ENCODE measurements at regions not wholly inside any gene's neighbourhood (a gene's known extent, or its start where the extent isn't known, plus 50 kb on each side); places are given as distances from the start of the nearest gene placed in this dataset.
A peak's percentile ranks its signal among the peaks of the same experiment; 100 is the strongest.

GRCh38 chr5:124606543-124606942 is 139.9 kb downstream of the ZNF608 start:
- H3K9me3 ChIP-seq (ENCODE audit: control insufficient read depth, low read length): no peaks in the 10 kb centered on the region
- no peak overlapping the region for H3K9ac ChIP-seq (ENCODE audit: low read length)
- H3K4me3 ChIP-seq (ENCODE audit: low read length): no peak overlapping the region
- H3K36me3 ChIP-seq (ENCODE audit: control insufficient read depth, insufficient read depth, low read length): no peaks in the 10 kb centered on the region
- no peaks in the 10 kb centered on the region for H3K4me1 ChIP-seq (ENCODE audit: control insufficient read depth, insufficient read depth, low read length)
- no peaks in the 10 kb centered on the region for H3K27me3 ChIP-seq (ENCODE audit: control insufficient read depth, insufficient read depth, low read length)

- Histone ChIP-seq H3K9ac (ENCODE audit: low read length) (no peak overlapping the region), H3K9me3 (ENCODE audit: control insufficient read depth, low read length) (no peaks in the 10 kb centered on the region), H3K4me3 (ENCODE audit: low read length) (no peak overlapping the region), H3K4me1 (ENCODE audit: control insufficient read depth, insufficient read depth, low read length) (no peaks in the 10 kb centered on the region), H3K36me3 (ENCODE audit: control insufficient read depth, insufficient read depth, low read length) (no peaks in the 10 kb centered on the region), H3K27me3 (ENCODE audit: control insufficient read depth, insufficient read depth, low read length) (no peaks in the 10 kb centered on the region)
Observed at GRCh38 chr5:124606093-124606492, 140.3 kb downstream of the ZNF608 start.

- no peaks in the 10 kb centered on the region for H3K9me3 ChIP-seq (ENCODE audit: control insufficient read depth, low read length)
- H3K9ac ChIP-seq (ENCODE audit: low read length): no peak overlapping the region
- no peaks in the 10 kb centered on the region for H3K4me1 ChIP-seq (ENCODE audit: control insufficient read depth, insufficient read depth, low read length)
- no peak overlapping the region for H3K4me3 ChIP-seq (ENCODE audit: low read length)
- no peaks in the 10 kb centered on the region for H3K36me3 ChIP-seq (ENCODE audit: control insufficient read depth, insufficient read depth, low read length)
- H3K27me3 ChIP-seq (ENCODE audit: control insufficient read depth, insufficient read depth, low read length): no peaks in the 10 kb centered on the region
Observed at GRCh38 chr5:124605541-124605940, 140.9 kb downstream of the ZNF608 start.

- Histone ChIP-seq H3K9me3 (ENCODE audit: control insufficient read depth, low read length) (no peaks in the 10 kb centered on the region), H3K27me3 (ENCODE audit: control insufficient read depth, insufficient read depth, low read length) (no peaks in the 10 kb centered on the region), H3K4me1 (ENCODE audit: control insufficient read depth, insufficient read depth, low read length) (peaks cover 6% of the 10 kb centered on the region), H3K36me3 (ENCODE audit: control insufficient read depth, insufficient read depth, low read length) (no peaks in the 10 kb centered on the region), H3K4me3 (ENCODE audit: low read length) (no peak overlapping the region), H3K9ac (ENCODE audit: low read length) (no peak overlapping the region)
Observed at GRCh38 chr5:124604419-124604818, 142.0 kb downstream of the ZNF608 start.

GRCh38 chr5:124602925-124603650 is 143.4 kb downstream of the ZNF608 start:
- no peak overlapping the region for H3K4me3 ChIP-seq (ENCODE audit: low read length)
- H3K9ac ChIP-seq (ENCODE audit: low read length): no peak overlapping the region
- H3K4me1 ChIP-seq (ENCODE audit: control insufficient read depth, insufficient read depth, low read length): peaks cover 6% of the 10 kb centered on the region
- H3K27me3 ChIP-seq (ENCODE audit: control insufficient read depth, insufficient read depth, low read length): no peaks in the 10 kb centered on the region
- H3K36me3 ChIP-seq (ENCODE audit: control insufficient read depth, insufficient read depth, low read length): no peaks in the 10 kb centered on the region
- no peaks in the 10 kb centered on the region for H3K9me3 ChIP-seq (ENCODE audit: control insufficient read depth, low read length)

- peaks cover 13% of the 10 kb centered on the region for H3K4me1 ChIP-seq (ENCODE audit: control insufficient read depth, insufficient read depth, low read length)
- H3K4me3 ChIP-seq (ENCODE audit: low read length): no peak overlapping the region
- no peaks in the 10 kb centered on the region for H3K9me3 ChIP-seq (ENCODE audit: control insufficient read depth, low read length)
- no peaks in the 10 kb centered on the region for H3K27me3 ChIP-seq (ENCODE audit: control insufficient read depth, insufficient read depth, low read length)
- no peak overlapping the region for H3K9ac ChIP-seq (ENCODE audit: low read length)
- no peaks in the 10 kb centered on the region for H3K36me3 ChIP-seq (ENCODE audit: control insufficient read depth, insufficient read depth, low read length)
Observed at GRCh38 chr5:124599028-124599973, 147.1 kb downstream of the ZNF608 start.

- Histone ChIP-seq H3K9me3 (ENCODE audit: control insufficient read depth, low read length) (no peaks in the 10 kb centered on the region), H3K9ac (ENCODE audit: low read length) (no peak overlapping the region), H3K27me3 (ENCODE audit: control insufficient read depth, insufficient read depth, low read length) (no peaks in the 10 kb centered on the region)
Observed at GRCh38 chr5:124596595-124597421, 149.6 kb downstream of the ZNF608 start.

GRCh38 chr5:124593952-124594351 is 152.5 kb downstream of the ZNF608 start:
- peaks cover 6% of the 10 kb centered on the region for H3K4me1 ChIP-seq (ENCODE audit: control insufficient read depth, insufficient read depth, low read length)
- no peaks in the 10 kb centered on the region for H3K9me3 ChIP-seq (ENCODE audit: control insufficient read depth, low read length)
- no peaks in the 10 kb centered on the region for H3K27me3 ChIP-seq (ENCODE audit: control insufficient read depth, insufficient read depth, low read length)
- H3K36me3 ChIP-seq (ENCODE audit: control insufficient read depth, insufficient read depth, low read length): no peaks in the 10 kb centered on the region
- H3K4me3 ChIP-seq (ENCODE audit: low read length): no peak overlapping the region
- H3K9ac ChIP-seq (ENCODE audit: low read length): no peak overlapping the region

More at GRCh38 chr5:124596595-124597421, 149.6 kb downstream of the ZNF608 start:
- H3K4me1 ChIP-seq (ENCODE audit: control insufficient read depth, insufficient read depth, low read length): peaks cover 13% of the 10 kb centered on the region
- H3K36me3 ChIP-seq (ENCODE audit: control insufficient read depth, insufficient read depth, low read length): no peaks in the 10 kb centered on the region
- H3K4me3 ChIP-seq (ENCODE audit: low read length): peak overlapping the region; percentile 10

GRCh38 chr5:124592891-124593290 is 153.5 kb downstream of the ZNF608 start:
- Histone ChIP-seq H3K27me3 (ENCODE audit: control insufficient read depth, insufficient read depth, low read length) (no peaks in the 10 kb centered on the region), H3K36me3 (ENCODE audit: control insufficient read depth, insufficient read depth, low read length) (no peaks in the 10 kb centered on the region), H3K4me3 (ENCODE audit: low read length) (no peak overlapping the region), H3K9me3 (ENCODE audit: control insufficient read depth, low read length) (no peaks in the 10 kb centered on the region), H3K9ac (ENCODE audit: low read length) (no peak overlapping the region), H3K4me1 (ENCODE audit: control insufficient read depth, insufficient read depth, low read length) (peaks cover 6% of the 10 kb centered on the region)

GRCh38 chr5:124591583-124591982 is 154.9 kb downstream of the ZNF608 start:
- no peak overlapping the region for H3K9ac ChIP-seq (ENCODE audit: low read length)
- H3K4me1 ChIP-seq (ENCODE audit: control insufficient read depth, insufficient read depth, low read length): peaks cover under 1% of the 10 kb centered on the region
- H3K27me3 ChIP-seq (ENCODE audit: control insufficient read depth, insufficient read depth, low read length): no peaks in the 10 kb centered on the region
- H3K9me3 ChIP-seq (ENCODE audit: control insufficient read depth, low read length): no peaks in the 10 kb centered on the region
- no peaks in the 10 kb centered on the region for H3K36me3 ChIP-seq (ENCODE audit: control insufficient read depth, insufficient read depth, low read length)
- no peak overlapping the region for H3K4me3 ChIP-seq (ENCODE audit: low read length)

- H3K36me3 ChIP-seq (ENCODE audit: control insufficient read depth, insufficient read depth, low read length): no peaks in the 10 kb centered on the region
- H3K9ac ChIP-seq (ENCODE audit: low read length): no peak overlapping the region
- H3K9me3 ChIP-seq (ENCODE audit: control insufficient read depth, low read length): no peaks in the 10 kb centered on the region
- no peaks in the 10 kb centered on the region for H3K27me3 ChIP-seq (ENCODE audit: control insufficient read depth, insufficient read depth, low read length)
- no peaks in the 10 kb centered on the region for H3K4me1 ChIP-seq (ENCODE audit: control insufficient read depth, insufficient read depth, low read length)
- no peak overlapping the region for H3K4me3 ChIP-seq (ENCODE audit: low read length)
Observed at GRCh38 chr5:124590686-124591085, 155.8 kb downstream of the ZNF608 start.

Measured in mucosa of stomach (tissue), 1 donor.